Islet of Langerhans (tissue), 1 donor: ENCODE measurements at regions not wholly inside any gene's neighbourhood (a gene's known extent, or its start where the extent isn't known, plus 50 kb on each side); places are given as distances from the start of the nearest gene placed in this dataset.
"Not testable (repeated sequence)": the region's sequence is repeated elsewhere in the genome, so short reads cannot be mapped to it uniquely, and the experiment has no call there.

ENCODE experiments used
- FAIRE-seq: peaks from one replicate; lab custom pipeline; 2011; peaks lifted over from hg19 to GRCh38; lab: Jason Lieb, UNC

- FAIRE-seq, result no peak
These were observed 177.6 kb upstream of the GLRA2 start for GRCh38 chrX:14351611-14352303.

GRCh38 chrX:14347523-14347922 is 181.8 kb upstream of the GLRA2 start:
- no peak for FAIRE-seq

GRCh38 chrX:14344172-14344940 is 185.0 kb upstream of the GLRA2 start:
- FAIRE-seq, result no peak

- no peak for FAIRE-seq
These were observed 219.9 kb upstream of the GLRA2 start for GRCh38 chrX:14309431-14309830.

- not testable (repeated sequence) for FAIRE-seq
These were observed 220.4 kb upstream of the GLRA2 start for GRCh38 chrX:14308976-14309375.

- FAIRE-seq, result no peak
These were observed 225.4 kb upstream of the GLRA2 start for GRCh38 chrX:14303891-14304290.

GRCh38 chrX:14302561-14302960 is 226.8 kb upstream of the GLRA2 start:
- FAIRE-seq, result not testable (repeated sequence)

- no peak for FAIRE-seq
These were observed 229.0 kb upstream of the GLRA2 start for GRCh38 chrX:14300376-14300775.

GRCh38 chrX:14295426-14295825 is 233.9 kb upstream of the GLRA2 start:
- FAIRE-seq, result no peak

- FAIRE-seq, result no peak
These were observed 237.5 kb upstream of the GLRA2 start for GRCh38 chrX:14291666-14292500.

GRCh38 chrX:14290335-14290734 is 239.0 kb upstream of the GLRA2 start:
- FAIRE-seq, result no peak

- no peak for FAIRE-seq
These were observed 245.0 kb upstream of the GEMIN8 start for GRCh38 chrX:14274691-14275090.

GRCh38 chrX:14267216-14267615 is 237.5 kb upstream of the GEMIN8 start:
- no peak for FAIRE-seq

GRCh38 chrX:14266705-14267104 is 237.0 kb upstream of the GEMIN8 start:
- FAIRE-seq, result no peak

GRCh38 chrX:14243823-14244222 is 214.1 kb upstream of the GEMIN8 start:
- no peak for FAIRE-seq

- no peak for FAIRE-seq
These were observed 205.3 kb upstream of the GEMIN8 start for GRCh38 chrX:14235004-14235403.

- FAIRE-seq, result no peak
These were observed 203.0 kb upstream of the GEMIN8 start for GRCh38 chrX:14232688-14233087.

- no peak for FAIRE-seq
These were observed 198.9 kb upstream of the GEMIN8 start for GRCh38 chrX:14228611-14229010.

- FAIRE-seq, result no peak
These were observed 190.8 kb upstream of the GEMIN8 start for GRCh38 chrX:14220386-14220944.

- no peak for FAIRE-seq
These were observed 179.3 kb upstream of the GEMIN8 start for GRCh38 chrX:14209034-14209433.

- no peak for FAIRE-seq
These were observed 165.0 kb upstream of the GEMIN8 start for GRCh38 chrX:14194711-14195110.

GRCh38 chrX:14193547-14193946 is 163.9 kb upstream of the GEMIN8 start:
- no peak for FAIRE-seq

GRCh38 chrX:14173873-14174272 is 144.2 kb upstream of the GEMIN8 start:
- FAIRE-seq, result no peak
